ENCODE measurements at regions not wholly inside any gene's neighbourhood (a gene's known extent, or its start where the extent isn't known, plus 50 kb on each side); places are given as distances from the start of the nearest gene placed in this dataset.

DNA sequence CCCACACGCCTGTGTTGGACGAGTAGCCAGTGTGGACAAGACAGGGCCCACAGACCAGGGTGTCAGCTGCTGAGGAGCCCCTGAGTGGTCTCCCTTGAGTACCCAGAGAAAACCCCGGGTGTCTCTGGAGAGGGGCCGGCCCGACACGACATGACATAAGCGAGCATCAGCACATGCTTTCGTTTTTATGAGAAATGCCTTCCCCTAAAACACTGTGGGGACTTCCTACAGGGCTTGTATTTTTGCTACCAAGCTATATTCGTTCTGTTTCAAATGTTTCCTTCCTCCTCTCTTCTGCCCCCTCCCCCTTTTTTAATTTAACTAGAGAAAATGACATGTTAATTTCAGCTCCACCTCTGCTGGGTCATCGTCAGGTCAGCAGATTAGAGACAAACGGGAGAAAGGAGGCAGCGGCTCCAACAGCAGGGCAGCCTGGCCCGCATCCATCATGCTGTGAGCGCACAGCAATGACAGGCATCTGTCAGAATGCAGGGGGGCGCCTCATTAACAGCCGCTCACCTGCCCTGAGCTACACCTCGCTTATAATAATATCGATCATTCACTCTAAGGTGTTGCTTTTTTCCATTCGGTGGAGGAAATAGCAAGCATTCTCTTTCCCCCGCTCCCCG lies 286.2 kb downstream of the ZNF516 start:
- Mint-ChIP-seq H3K36me3 (ENCODE audit: low read depth) (no peaks in the 10 kb centered on the region), H3K4me3 (no peak overlapping the region), H3K27me3 (ENCODE audit: insufficient read depth, low read depth, poor library complexity) (no peaks in the 10 kb centered on the region), H3K9me3 (0 out of 3 replicates have a peak, but pooled peaks cover under 1% of the 10 kb centered on the region), H3K4me1 (peaks cover 8% of the 10 kb centered on the region; the same call in 2 of the 3 replicates), H3K27ac (no peak overlapping the region)
- peak; percentile 8 for DNase-seq (ENCODE audit: low spot score)
- H3F3A ChIP-seq (replicated peaks; ENCODE audit: low read depth): no peaks in the 10 kb centered on the region
- peaks cover 10% of the 10 kb centered on the region; the same call in 1 of the 2 replicates for H3K4me1 ChIP-seq (ENCODE audit: insufficient read depth)
- TF ChIP-seq, protein P1, sequence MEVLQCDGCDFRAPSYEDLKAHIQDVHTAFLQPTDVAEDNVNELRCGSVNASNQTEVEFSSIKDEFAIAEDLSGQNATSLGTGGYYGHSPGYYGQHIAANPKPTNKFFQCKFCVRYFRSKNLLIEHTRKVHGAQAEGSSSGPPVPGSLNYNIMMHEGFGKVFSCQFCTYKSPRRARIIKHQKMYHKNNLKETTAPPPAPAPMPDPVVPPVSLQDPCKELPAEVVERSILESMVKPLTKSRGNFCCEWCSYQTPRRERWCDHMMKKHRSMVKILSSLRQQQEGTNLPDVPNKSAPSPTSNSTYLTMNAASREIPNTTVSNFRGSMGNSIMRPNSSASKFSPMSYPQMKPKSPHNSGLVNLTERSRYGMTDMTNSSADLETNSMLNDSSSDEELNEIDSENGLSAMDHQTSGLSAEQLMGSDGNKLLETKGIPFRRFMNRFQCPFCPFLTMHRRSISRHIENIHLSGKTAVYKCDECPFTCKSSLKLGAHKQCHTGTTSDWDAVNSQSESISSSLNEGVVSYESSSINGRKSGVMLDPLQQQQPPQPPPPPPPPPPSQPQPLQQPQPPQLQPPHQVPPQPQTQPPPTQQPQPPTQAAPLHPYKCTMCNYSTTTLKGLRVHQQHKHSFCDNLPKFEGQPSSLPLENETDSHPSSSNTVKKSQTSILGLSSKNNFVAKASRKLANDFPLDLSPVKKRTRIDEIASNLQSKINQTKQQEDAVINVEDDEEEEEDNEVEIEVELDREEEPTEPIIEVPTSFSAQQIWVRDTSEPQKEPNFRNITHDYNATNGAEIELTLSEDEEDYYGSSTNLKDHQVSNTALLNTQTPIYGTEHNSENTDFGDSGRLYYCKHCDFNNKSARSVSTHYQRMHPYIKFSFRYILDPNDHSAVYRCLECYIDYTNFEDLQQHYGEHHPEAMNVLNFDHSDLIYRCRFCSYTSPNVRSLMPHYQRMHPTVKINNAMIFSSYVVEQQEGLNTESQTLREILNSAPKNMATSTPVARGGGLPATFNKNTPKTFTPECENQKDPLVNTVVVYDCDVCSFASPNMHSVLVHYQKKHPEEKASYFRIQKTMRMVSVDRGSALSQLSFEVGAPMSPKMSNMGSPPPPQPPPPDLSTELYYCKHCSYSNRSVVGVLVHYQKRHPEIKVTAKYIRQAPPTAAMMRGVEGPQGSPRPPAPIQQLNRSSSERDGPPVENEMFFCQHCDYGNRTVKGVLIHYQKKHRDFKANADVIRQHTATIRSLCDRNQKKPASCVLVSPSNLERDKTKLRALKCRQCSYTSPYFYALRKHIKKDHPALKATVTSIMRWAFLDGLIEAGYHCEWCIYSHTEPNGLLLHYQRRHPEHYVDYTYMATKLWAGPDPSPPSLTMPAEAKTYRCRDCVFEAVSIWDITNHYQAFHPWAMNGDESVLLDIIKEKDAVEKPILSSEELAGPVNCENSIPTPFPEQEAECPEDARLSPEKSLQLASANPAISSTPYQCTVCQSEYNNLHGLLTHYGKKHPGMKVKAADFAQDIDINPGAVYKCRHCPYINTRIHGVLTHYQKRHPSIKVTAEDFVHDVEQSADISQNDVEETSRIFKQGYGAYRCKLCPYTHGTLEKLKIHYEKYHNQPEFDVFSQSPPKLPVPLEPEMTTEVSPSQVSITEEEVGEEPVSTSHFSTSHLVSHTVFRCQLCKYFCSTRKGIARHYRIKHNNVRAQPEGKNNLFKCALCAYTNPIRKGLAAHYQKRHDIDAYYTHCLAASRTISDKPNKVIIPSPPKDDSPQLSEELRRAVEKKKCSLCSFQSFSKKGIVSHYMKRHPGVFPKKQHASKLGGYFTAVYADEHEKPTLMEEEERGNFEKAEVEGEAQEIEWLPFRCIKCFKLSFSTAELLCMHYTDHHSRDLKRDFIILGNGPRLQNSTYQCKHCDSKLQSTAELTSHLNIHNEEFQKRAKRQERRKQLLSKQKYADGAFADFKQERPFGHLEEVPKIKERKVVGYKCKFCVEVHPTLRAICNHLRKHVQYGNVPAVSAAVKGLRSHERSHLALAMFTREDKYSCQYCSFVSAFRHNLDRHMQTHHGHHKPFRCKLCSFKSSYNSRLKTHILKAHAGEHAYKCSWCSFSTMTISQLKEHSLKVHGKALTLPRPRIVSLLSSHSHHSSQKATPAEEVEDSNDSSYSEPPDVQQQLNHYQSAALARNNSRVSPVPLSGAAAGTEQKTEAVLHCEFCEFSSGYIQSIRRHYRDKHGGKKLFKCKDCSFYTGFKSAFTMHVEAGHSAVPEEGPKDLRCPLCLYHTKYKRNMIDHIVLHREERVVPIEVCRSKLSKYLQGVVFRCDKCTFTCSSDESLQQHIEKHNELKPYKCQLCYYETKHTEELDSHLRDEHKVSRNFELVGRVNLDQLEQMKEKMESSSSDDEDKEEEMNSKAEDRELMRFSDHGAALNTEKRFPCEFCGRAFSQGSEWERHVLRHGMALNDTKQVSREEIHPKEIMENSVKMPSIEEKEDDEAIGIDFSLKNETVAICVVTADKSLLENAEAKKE (CRISPR knock-in tag; IDR thresholded peaks at IDR 0.05): no peak
- TF ChIP-seq CREB1 (CRISPR knock-in tag; IDR thresholded peaks at IDR 0.05; ENCODE audit: low read depth): no peak
- TF ChIP-seq JUNB (IDR thresholded peaks at IDR 0.05; ENCODE audit: unreplicated experiment): no peak
- TF ChIP-seq EZH2 (IDR thresholded peaks at IDR 0.05; ENCODE audit: low read depth, unreplicated experiment): no peak
- no peak for TF ChIP-seq ZNF114 (CRISPR knock-in tag; IDR thresholded peaks at IDR 0.05)
- TF ChIP-seq ZNF331 (CRISPR knock-in tag; IDR thresholded peaks at IDR 0.05; ENCODE audit: low read depth): no peak
- TF ChIP-seq NANOG (IDR thresholded peaks at IDR 0.05; ENCODE audit: borderline replicate concordance): no peak
- TF ChIP-seq, protein P2, sequence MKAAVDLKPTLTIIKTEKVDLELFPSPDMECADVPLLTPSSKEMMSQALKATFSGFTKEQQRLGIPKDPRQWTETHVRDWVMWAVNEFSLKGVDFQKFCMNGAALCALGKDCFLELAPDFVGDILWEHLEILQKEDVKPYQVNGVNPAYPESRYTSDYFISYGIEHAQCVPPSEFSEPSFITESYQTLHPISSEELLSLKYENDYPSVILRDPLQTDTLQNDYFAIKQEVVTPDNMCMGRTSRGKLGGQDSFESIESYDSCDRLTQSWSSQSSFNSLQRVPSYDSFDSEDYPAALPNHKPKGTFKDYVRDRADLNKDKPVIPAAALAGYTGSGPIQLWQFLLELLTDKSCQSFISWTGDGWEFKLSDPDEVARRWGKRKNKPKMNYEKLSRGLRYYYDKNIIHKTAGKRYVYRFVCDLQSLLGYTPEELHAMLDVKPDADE (IDR thresholded peaks at IDR 0.05): no peak
- TF ChIP-seq EZH2phosphoT487 (IDR thresholded peaks at IDR 0.05; ENCODE audit: unreplicated experiment): no peak
- TF ChIP-seq, protein P3, sequence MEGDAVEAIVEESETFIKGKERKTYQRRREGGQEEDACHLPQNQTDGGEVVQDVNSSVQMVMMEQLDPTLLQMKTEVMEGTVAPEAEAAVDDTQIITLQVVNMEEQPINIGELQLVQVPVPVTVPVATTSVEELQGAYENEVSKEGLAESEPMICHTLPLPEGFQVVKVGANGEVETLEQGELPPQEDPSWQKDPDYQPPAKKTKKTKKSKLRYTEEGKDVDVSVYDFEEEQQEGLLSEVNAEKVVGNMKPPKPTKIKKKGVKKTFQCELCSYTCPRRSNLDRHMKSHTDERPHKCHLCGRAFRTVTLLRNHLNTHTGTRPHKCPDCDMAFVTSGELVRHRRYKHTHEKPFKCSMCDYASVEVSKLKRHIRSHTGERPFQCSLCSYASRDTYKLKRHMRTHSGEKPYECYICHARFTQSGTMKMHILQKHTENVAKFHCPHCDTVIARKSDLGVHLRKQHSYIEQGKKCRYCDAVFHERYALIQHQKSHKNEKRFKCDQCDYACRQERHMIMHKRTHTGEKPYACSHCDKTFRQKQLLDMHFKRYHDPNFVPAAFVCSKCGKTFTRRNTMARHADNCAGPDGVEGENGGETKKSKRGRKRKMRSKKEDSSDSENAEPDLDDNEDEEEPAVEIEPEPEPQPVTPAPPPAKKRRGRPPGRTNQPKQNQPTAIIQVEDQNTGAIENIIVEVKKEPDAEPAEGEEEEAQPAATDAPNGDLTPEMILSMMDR (conservative IDR thresholded peaks at IDR 0.05; ENCODE audit: low read depth in 2 of 2): no peak
- TF ChIP-seq, protein P4, sequence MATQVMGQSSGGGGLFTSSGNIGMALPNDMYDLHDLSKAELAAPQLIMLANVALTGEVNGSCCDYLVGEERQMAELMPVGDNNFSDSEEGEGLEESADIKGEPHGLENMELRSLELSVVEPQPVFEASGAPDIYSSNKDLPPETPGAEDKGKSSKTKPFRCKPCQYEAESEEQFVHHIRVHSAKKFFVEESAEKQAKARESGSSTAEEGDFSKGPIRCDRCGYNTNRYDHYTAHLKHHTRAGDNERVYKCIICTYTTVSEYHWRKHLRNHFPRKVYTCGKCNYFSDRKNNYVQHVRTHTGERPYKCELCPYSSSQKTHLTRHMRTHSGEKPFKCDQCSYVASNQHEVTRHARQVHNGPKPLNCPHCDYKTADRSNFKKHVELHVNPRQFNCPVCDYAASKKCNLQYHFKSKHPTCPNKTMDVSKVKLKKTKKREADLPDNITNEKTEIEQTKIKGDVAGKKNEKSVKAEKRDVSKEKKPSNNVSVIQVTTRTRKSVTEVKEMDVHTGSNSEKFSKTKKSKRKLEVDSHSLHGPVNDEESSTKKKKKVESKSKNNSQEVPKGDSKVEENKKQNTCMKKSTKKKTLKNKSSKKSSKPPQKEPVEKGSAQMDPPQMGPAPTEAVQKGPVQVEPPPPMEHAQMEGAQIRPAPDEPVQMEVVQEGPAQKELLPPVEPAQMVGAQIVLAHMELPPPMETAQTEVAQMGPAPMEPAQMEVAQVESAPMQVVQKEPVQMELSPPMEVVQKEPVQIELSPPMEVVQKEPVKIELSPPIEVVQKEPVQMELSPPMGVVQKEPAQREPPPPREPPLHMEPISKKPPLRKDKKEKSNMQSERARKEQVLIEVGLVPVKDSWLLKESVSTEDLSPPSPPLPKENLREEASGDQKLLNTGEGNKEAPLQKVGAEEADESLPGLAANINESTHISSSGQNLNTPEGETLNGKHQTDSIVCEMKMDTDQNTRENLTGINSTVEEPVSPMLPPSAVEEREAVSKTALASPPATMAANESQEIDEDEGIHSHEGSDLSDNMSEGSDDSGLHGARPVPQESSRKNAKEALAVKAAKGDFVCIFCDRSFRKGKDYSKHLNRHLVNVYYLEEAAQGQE (IDR thresholded peaks at IDR 0.05; ENCODE audit: unreplicated experiment): no peak
- TF ChIP-seq STAT1 (IDR thresholded peaks at IDR 0.05; ENCODE audit: unreplicated experiment): no peak
- TF ChIP-seq POLR2AphosphoS5 (IDR thresholded peaks at IDR 0.05; ENCODE audit: low read depth): no peak
- peak overlapping the region; percentile 63 for H2AFZ ChIP-seq
- no peak overlapping the region for H3K4me2 ChIP-seq
- no peaks in the 10 kb centered on the region for H3K27me3 ChIP-seq (ENCODE audit: insufficient read depth)
- H3K36me3 ChIP-seq (ENCODE audit: insufficient read depth): no peaks in the 10 kb centered on the region
- H3K79me2 ChIP-seq (replicated peaks; ENCODE audit: insufficient read depth): no peaks in the 10 kb centered on the region
- H3K9me2 ChIP-seq (ENCODE audit: insufficient read depth): no peaks in the 10 kb centered on the region
- ATAC-seq: peak; percentile 67
- no peak overlapping the region for H3K27ac ChIP-seq (ENCODE audit: low read depth)
- H3K4me3 ChIP-seq: no peak overlapping the region
- H4K20me1 ChIP-seq (replicated peaks; ENCODE audit: insufficient read depth): no peaks in the 10 kb centered on the region

Measured in GM23338 (cell line).